Memory B cell (primary cell): ENCODE measurements at regions not wholly inside any gene's neighbourhood (a gene's known extent, or its start where the extent isn't known, plus 50 kb on each side); places are given as distances from the start of the nearest gene placed in this dataset.
"Not testable (repeated sequence)": the region's sequence is repeated elsewhere in the genome, so short reads cannot be mapped to it uniquely, and the experiment has no call there.

ENCODE experiments used
- ATAC-seq: fragments of 150-1000 bp; cut with Tn5 transposase; 2 replicates; pipeline ENCODE4 v1.10.0; 2021; ENCODE audit warnings: low read depth, mild to moderate bottlenecking, moderate library complexity
- DNase-seq, 2 donors: peaks; one replicate each; pipeline ENCODE4 v3.0.0; 2022; ENCODE audit warnings: low spot score in 2 of 2
- H3K27ac Mint-ChIP-seq: one replicate; pipeline ENCODE4 v1.8.0; 2022; ENCODE audit warnings: mild to moderate bottlenecking, moderate library complexity, mixed read lengths
- H3K27me3 Mint-ChIP-seq: one replicate; pipeline ENCODE4 v1.8.0; 2022; ENCODE audit warnings: mixed read lengths
- H3K36me3 Mint-ChIP-seq: one replicate; pipeline ENCODE4 v1.8.0; 2022; ENCODE audit warnings: mild to moderate bottlenecking, mixed read lengths
- H3K4me1 Mint-ChIP-seq: one replicate; pipeline ENCODE4 v1.8.0; 2022; ENCODE audit warnings: mixed read lengths
- H3K4me3 Mint-ChIP-seq: one replicate; pipeline ENCODE4 v1.8.0; 2022; ENCODE audit warnings: mild to moderate bottlenecking, moderate library complexity, mixed read lengths
- H3K9me3 Mint-ChIP-seq: one replicate; pipeline ENCODE4 v1.8.0; 2022; ENCODE audit warnings: mixed read lengths

DNA sequence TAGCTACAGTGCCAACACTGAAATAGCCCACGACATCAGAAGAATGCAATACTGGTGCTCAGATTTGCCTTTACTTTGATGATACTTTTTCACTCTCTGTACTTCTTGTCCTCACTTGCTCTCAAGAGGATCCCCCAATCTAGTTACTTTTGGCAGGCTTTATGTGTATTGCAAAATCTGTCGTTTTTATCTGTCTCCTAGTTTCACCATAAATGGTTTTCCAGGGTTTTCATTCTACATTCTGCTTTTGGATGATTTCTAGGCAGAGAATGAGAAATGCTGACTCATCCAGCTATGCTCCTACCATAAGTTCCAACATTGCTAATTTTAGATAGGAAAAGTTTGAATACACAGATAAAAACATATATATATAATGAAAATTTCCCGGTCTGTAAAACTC, 659.5 kb upstream of the NRG3 start:
- no peak overlapping the region for H3K4me3 Mint-ChIP-seq
- no peak for ATAC-seq
- H3K36me3 Mint-ChIP-seq: no peaks in the 10 kb centered on the region

DNA sequence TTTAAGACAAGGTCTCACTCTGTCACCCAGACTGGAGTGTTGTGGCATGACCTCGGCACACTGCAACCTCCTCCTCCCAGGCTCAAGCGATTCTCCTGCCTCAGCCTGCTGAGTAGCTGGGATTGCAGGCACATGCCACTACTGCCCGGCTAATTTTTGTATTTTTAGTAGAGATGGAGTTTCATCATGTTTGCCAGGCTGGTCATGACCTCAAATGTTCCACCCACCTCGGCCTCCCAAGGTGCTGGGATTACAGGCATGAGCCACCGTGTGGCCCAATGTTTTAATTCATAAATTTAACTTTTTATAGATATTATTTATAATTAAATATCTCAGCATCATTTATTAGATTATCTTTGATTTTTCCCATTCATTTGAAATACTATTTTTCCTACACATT, 658.0 kb upstream of the NRG3 start:
- DNase-seq (no peak), ATAC-seq (no peak)
- no peaks in the 10 kb centered on the region for H3K36me3 Mint-ChIP-seq
- no peaks in the 10 kb centered on the region for H3K27me3 Mint-ChIP-seq
- no peaks in the 10 kb centered on the region for H3K9me3 Mint-ChIP-seq
- H3K4me3 Mint-ChIP-seq: no peak overlapping the region
- H3K27ac Mint-ChIP-seq: no peak overlapping the region
- no peaks in the 10 kb centered on the region for H3K4me1 Mint-ChIP-seq

More for the DNA sequence above, 659.5 kb upstream of the NRG3 start:
- no peaks in the 10 kb centered on the region for H3K27me3 Mint-ChIP-seq
- H3K27ac Mint-ChIP-seq: no peak overlapping the region
- no peaks in the 10 kb centered on the region for H3K9me3 Mint-ChIP-seq
- no peaks in the 10 kb centered on the region for H3K4me1 Mint-ChIP-seq
- DNase-seq: no peak

GRCh38 chr10:81218307-81218706, 656.7 kb upstream of the NRG3 start:
- Mint-ChIP-seq H3K36me3 (no peaks in the 10 kb centered on the region), H3K9me3 (peaks cover 2% of the 10 kb centered on the region), H3K4me3 (no peak overlapping the region), H3K4me1 (no peaks in the 10 kb centered on the region), H3K27me3 (no peaks in the 10 kb centered on the region), H3K27ac (no peak overlapping the region)
- no peak for ATAC-seq
- DNase-seq: no peak

DNA sequence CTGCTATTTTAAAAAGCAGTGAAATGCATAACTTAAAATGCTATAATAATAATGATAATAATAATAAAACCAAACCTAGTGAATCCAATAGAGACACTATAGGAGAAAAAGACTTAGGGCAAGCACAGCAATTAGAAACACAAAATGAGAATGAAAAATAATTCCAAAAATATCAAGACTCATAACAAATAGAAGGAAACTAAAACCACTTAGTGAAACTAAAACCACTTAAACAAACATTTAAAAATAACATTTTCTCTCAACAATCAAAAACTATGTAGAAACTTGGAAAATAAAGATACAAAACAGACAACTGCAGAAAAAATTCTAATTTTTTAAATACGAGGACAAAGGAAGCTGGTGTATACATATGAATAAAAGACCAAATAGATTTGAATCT, 655.2 kb upstream of the NRG3 start:
- Mint-ChIP-seq H3K27me3 (no peaks in the 10 kb centered on the region), H3K9me3 (peaks cover 7% of the 10 kb centered on the region), H3K27ac (no peak overlapping the region), H3K36me3 (no peaks in the 10 kb centered on the region), H3K4me1 (no peaks in the 10 kb centered on the region), H3K4me3 (no peak overlapping the region)
- ATAC-seq: no peak
- no peak for DNase-seq

DNA sequence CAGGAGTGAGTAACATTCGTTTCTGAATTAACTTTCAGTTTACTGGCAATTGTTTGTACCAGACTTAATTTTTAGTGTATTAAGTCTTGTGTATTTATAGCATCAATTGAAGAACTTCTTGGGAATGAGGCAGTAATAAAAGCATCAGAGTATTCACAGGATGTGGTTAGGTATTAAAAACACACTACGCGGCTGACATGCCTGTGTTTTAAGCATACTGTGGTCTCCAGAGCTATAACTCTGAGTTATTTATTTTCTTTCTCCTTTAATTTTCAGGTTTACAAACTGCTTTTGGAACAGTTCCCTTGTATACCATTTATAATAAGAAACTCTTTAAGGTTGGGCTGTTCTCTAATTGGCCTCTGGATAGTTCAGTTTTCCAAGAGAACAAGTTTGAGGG, 626.1 kb upstream of the NRG3 start:
- no peaks in the 10 kb centered on the region for H3K27me3 Mint-ChIP-seq
- no peaks in the 10 kb centered on the region for H3K4me1 Mint-ChIP-seq
- H3K9me3 Mint-ChIP-seq: peaks cover 3% of the 10 kb centered on the region
- no peak for ATAC-seq
- no peaks in the 10 kb centered on the region for H3K36me3 Mint-ChIP-seq
- no peak overlapping the region for H3K27ac Mint-ChIP-seq
- no peak overlapping the region for H3K4me3 Mint-ChIP-seq
- DNase-seq: no peak

GRCh38 chr10:81251457-81252115, 623.4 kb upstream of the NRG3 start:
- DNase-seq (no peak), ATAC-seq (no peak)
- Mint-ChIP-seq H3K9me3 (peaks cover 5% of the 10 kb centered on the region), H3K36me3 (no peaks in the 10 kb centered on the region), H3K4me3 (no peak overlapping the region), H3K27me3 (no peaks in the 10 kb centered on the region), H3K27ac (no peak overlapping the region), H3K4me1 (no peaks in the 10 kb centered on the region)

DNA sequence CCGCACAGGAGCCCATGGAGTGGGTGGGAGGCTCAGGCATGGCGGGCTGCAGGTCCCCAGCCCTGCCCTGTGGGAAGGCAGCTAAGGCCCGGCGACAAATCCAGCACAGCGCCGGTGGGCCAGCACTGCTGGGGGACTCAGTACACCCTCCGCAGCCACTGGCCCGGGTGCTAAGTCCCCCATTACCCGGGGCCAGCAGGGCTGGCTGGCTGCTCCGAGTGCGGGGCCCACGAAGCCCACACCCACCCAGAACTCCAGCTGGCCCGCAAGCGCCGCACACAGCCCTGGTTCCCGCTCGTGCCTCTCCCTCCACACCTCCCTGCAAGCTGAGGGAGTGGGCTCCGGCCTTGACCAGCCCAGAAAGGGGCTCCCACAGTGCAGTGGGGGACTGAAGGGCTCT, 610.0 kb upstream of the NRG3 start:
- H3K4me3 Mint-ChIP-seq, H3K27ac Mint-ChIP-seq, DNase-seq, H3K4me1 Mint-ChIP-seq, H3K36me3 Mint-ChIP-seq, H3K27me3 Mint-ChIP-seq, ATAC-seq, H3K9me3 Mint-ChIP-seq: not testable (repeated sequence)

DNA sequence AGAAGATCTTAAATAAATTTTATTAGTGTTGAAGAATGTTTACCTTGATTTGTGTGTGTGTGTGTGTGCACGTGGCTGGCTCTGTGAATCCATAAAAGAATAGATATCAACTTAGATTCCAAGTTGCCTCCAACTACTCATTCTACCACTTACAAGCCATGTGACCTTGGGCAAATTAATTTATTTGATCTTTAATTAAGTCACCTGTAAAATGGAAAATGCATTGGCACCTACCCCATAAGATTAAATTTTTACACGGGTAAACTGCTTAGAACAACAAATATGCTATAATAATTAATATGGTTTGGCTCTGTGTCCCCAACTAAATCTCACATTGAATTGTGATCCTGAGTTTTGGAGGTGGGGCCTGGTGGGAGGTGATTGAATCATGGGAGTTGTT, 604.9 kb upstream of the NRG3 start:
- Mint-ChIP-seq H3K4me1 (no peaks in the 10 kb centered on the region), H3K27me3 (no peaks in the 10 kb centered on the region), H3K27ac (no peak overlapping the region), H3K36me3 (no peaks in the 10 kb centered on the region), H3K9me3 (peaks cover 6% of the 10 kb centered on the region), H3K4me3 (no peak overlapping the region)
- ATAC-seq (no peak), DNase-seq (no peak)

DNA sequence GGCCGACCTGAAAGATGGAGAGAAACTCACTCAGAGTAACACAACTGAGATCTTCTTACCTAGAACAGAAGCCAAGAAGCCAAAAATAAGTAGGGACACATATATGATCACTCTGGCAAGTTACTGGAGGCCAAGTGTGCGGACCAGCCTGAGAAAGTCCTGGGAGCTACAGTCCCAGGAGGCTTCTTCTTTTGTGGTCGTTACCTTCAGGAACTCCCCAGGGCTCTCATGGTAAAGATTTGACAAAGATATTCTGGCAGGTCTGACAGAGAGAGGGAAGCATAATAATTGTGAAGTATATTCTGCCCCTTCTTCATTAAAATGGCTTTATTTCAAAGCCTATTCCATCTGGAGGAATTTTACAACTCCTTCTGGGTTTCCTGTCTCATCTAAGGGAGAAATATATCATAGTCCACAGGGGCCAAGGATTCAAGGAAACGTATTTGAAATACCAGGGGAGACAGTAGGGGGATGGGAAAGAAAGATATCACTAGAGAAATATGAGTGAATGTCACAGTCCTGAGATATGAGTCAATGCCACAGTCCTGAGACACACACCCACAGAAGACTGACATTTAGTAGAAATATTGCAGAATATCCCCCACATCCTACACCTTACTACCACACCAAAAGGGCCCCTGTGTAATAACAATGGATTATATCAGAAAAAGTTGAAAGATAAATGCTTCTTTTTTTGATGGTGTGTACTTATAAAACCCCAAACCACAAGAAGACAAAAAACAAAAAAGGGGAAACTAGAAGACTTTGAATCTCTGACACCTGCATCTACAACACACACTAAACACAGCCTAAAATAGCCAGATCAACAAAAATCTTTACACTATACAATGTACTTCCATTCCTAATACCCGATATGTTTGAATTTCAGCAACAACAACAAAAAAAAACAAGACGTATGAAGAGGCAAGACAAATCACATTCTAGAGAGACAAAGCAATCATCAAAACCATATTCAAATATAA, 594.2 kb upstream of the NRG3 start:
- no peaks in the 10 kb centered on the region for H3K36me3 Mint-ChIP-seq
- no peaks in the 10 kb centered on the region for H3K4me1 Mint-ChIP-seq
- no peak overlapping the region for H3K27ac Mint-ChIP-seq
- peaks cover 11% of the 10 kb centered on the region for H3K9me3 Mint-ChIP-seq
- DNase-seq (no peak), ATAC-seq (no peak)
- H3K4me3 Mint-ChIP-seq: no peak overlapping the region
- no peaks in the 10 kb centered on the region for H3K27me3 Mint-ChIP-seq

DNA sequence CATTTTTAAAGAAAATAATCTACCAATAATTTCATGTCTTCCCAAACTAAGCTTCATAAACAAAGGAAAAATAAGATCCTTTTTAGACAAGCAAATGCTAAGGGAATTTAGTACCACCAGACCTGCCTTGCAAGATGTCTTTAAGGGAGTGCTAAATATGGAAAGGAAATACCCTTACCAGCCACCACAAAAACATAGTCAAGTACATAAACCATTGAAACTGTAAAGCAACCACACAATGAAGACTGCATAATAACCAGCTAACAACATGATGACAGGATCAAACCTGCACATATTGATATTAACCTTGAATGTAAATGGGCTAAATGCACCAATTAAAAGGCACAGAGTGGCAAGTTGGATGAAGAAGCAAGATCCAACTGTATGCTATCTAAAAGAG, 586.5 kb upstream of the NRG3 start:
- DNase-seq (no peak), ATAC-seq (no peak)
- H3K36me3 Mint-ChIP-seq: no peaks in the 10 kb centered on the region
- peaks cover 11% of the 10 kb centered on the region for H3K9me3 Mint-ChIP-seq
- no peaks in the 10 kb centered on the region for H3K27me3 Mint-ChIP-seq
- H3K4me3 Mint-ChIP-seq: no peak overlapping the region
- H3K27ac Mint-ChIP-seq: no peak overlapping the region
- H3K4me1 Mint-ChIP-seq: no peaks in the 10 kb centered on the region

DNA sequence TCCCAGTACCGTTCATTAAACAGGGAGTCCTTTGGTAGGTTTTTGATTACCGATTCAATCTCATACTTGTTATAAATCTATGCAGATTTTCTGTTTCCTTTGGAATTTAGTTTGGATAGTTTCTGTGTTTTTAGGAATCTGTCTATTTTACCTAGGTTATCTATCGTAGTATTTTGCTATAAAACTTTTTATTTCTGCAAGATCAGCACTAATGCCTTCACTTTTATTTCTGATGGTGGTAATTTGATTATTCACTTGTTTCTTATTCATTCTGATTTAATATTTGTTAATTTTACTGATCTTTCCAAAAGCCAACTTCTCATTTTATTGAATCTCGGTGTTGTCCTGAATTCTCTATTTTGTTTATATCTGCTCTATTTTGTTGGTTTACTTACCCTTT, 577.7 kb upstream of the NRG3 start:
- Mint-ChIP-seq H3K4me1 (no peaks in the 10 kb centered on the region), H3K27me3 (no peaks in the 10 kb centered on the region), H3K27ac (no peak overlapping the region), H3K4me3 (no peak overlapping the region), H3K36me3 (no peaks in the 10 kb centered on the region), H3K9me3 (peaks cover 7% of the 10 kb centered on the region)
- no peak for DNase-seq
- ATAC-seq: no peak

GRCh38 chr10:81303656-81304055, 571.3 kb upstream of the NRG3 start:
- no peaks in the 10 kb centered on the region for H3K4me1 Mint-ChIP-seq
- H3K4me3 Mint-ChIP-seq: no peak overlapping the region
- ATAC-seq: no peak

GRCh38 chr10:81306971-81307782, 567.8 kb upstream of the NRG3 start:
- H3K4me1 Mint-ChIP-seq: no peaks in the 10 kb centered on the region
- H3K36me3 Mint-ChIP-seq: no peaks in the 10 kb centered on the region
- no peak overlapping the region for H3K4me3 Mint-ChIP-seq
- no peaks in the 10 kb centered on the region for H3K27me3 Mint-ChIP-seq
- peaks cover 2% of the 10 kb centered on the region for H3K9me3 Mint-ChIP-seq
- no peak overlapping the region for H3K27ac Mint-ChIP-seq
- DNase-seq: no peak
- ATAC-seq: no peak

More at GRCh38 chr10:81303656-81304055, 571.3 kb upstream of the NRG3 start:
- no peaks in the 10 kb centered on the region for H3K27me3 Mint-ChIP-seq
- no peaks in the 10 kb centered on the region for H3K36me3 Mint-ChIP-seq
- peaks cover 4% of the 10 kb centered on the region for H3K9me3 Mint-ChIP-seq
- no peak overlapping the region for H3K27ac Mint-ChIP-seq
- DNase-seq: no peak

DNA sequence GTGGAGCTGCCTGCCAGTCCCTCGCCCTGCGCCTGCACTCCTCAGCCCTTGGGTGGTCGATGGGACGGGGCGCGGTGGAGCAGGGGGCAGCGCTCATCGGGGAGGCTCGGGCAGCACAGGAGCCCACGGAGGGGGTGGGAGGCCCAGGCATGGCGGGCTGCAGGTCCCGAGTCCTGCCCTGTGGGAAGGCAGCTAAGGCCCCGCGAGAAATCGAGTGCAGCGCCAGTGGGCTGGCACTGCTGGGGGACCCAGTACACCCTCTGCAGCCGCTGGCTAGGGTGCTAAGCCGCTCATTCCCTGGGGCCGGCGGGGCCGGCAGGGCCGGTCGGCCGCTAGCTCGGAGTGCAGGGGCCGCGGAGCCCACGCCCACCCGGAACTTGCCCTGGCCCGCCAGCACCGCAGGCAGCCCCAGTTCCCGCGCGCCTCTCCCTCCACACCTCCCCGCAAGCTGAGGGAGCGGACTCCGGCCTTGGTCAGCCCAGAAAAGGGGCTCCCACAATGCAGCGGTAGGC, 565.9 kb upstream of the NRG3 start:
- no peaks in the 10 kb centered on the region for H3K4me1 Mint-ChIP-seq
- H3K9me3 Mint-ChIP-seq: peaks cover 2% of the 10 kb centered on the region
- no peak for ATAC-seq
- H3K4me3 Mint-ChIP-seq: no peak overlapping the region
- H3K27ac Mint-ChIP-seq: no peak overlapping the region
- no peaks in the 10 kb centered on the region for H3K27me3 Mint-ChIP-seq
- no peaks in the 10 kb centered on the region for H3K36me3 Mint-ChIP-seq
- no peak for DNase-seq
